Mesodermal cell (in vitro differentiated cells): ENCODE measurements at regions not wholly inside any gene's neighbourhood (a gene's known extent, or its start where the extent isn't known, plus 50 kb on each side); places are given as distances from the start of the nearest gene placed in this dataset.

Experiments
- H3K27ac ChIP-seq: 2 replicates; pipeline ENCODE4 v1.7.0; 2013; ENCODE audit warnings: mild to moderate bottlenecking, low read depth, low read length, moderate library complexity; ENCODE audit not compliant: severe bottlenecking
- H3K36me3 ChIP-seq: 2 replicates; pipeline ENCODE4 v1.7.1; 2013; ENCODE audit warnings: mild to moderate bottlenecking, low read length, moderate library complexity; ENCODE audit not compliant: control insufficient read depth, insufficient read depth
- H3K4me1 ChIP-seq: one replicate; pipeline ENCODE4 v1.7.1; 2013; ENCODE audit warnings: mild to moderate bottlenecking, low read length; ENCODE audit not compliant: insufficient read depth, control insufficient read depth, poor library complexity, severe bottlenecking
- H3K4me3 ChIP-seq: 2 replicates; pipeline ENCODE4 v1.7.0; 2013; ENCODE audit warnings: low read length, control low read depth, mild to moderate bottlenecking; ENCODE audit not compliant: insufficient read depth, poor library complexity, severe bottlenecking; ENCODE audit errors: extremely low read depth
- H3K9me3 ChIP-seq: 2 replicates; pipeline ENCODE4 v1.7.1; 2013; ENCODE audit warnings: mild to moderate bottlenecking, low read length, moderate library complexity; ENCODE audit not compliant: control insufficient read depth
- WGBS, 2 experiments: methylation state at CpG; one replicate each; pipeline ENCODE4 v1.1.5; 2013; ENCODE audit warnings: missing lambda C conversion rate in 2 of 2; ENCODE audit not compliant: insufficient coverage in 2 of 2; 5-methylcytosine and 5-hydroxymethylcytosine counted together

DNA sequence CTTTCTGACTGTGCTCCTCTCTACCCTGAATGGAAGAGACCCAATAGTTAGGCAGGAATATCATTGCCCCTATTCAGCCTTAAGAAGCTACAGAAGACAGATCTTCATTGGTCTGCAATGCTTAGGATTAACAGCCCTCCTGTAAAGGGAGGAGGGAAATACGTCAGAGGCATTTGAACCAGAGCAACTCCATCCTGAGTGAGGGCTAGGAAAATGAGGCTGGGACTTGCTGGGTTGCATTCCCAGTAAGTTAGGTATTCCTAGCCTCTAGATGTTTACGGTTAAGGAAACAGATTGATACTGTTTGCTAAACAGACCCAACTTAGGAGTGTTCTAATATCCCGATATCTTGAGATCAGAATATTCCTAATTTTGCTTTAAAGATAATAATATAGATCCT is 63.5 kb downstream of the PCDH18 start:
- Histone ChIP-seq H3K9me3 (peaks cover 11% of the 10 kb centered on the region), H3K36me3 (no peaks in the 10 kb centered on the region), H3K27ac (no peak overlapping the region), H3K4me1 (no peaks in the 10 kb centered on the region), H3K4me3 (no peak overlapping the region)
- 100% methylated on average over 1 of the region's 3 CpGs for WGBS, 2 experiments

DNA sequence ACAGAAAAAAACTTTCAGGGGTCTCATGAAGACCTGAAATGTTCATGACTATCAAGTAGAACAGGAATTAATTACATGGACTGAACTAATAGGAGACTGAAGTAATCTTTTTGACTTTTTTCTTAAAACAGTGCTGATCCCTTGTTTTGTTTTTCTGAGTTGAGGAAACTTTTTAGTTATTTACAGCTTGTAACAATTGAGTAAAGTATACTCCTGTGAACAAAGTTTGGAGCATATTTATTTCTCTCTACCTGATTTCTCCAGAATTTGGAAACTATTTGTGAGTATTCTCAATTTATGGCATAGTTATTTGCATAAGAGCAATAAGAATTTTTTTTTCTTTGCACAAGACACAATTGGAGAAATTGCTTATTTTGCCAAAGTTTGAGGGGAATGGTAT is 64.8 kb downstream of the PCDH18 start:
- H3K4me1 ChIP-seq = no peaks in the 10 kb centered on the region
- no peak overlapping the region for H3K4me3 ChIP-seq
- no peak overlapping the region for H3K27ac ChIP-seq
- peaks cover 11% of the 10 kb centered on the region for H3K9me3 ChIP-seq
- no peaks in the 10 kb centered on the region for H3K36me3 ChIP-seq

DNA sequence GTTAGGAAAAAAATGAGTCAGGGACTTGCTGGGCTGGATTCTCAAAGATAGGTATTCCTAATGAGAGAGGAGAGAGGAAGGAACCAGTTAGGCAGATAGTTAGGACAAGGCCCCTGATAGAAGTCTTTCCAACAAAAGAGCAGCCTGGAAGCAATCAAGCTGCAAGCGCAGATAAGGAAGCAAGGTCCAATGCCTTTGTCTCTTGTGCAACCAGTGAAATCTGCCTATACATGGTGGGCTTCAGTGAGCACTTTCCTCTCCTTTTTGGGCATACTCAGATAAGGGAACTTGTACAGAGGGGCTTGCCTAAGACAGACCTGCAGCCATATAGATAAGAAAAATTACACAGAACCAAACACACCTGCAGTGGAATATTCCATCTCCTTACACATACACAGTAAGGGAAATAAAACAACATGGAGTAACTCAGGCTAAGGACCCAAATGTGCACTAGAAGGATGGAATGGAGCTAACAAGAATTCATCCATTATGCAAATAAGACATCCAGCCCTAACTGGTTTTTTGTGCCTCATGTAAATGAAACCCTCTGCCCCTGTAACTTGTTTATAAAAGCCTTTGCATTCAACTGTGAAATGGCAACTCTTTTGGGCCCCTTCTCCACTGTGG is 68.8 kb downstream of the PCDH18 start:
- WGBS, 2 experiments = 67 to 70% methylated on average over 1 of the region's 1 CpG
- H3K27ac ChIP-seq = no peak overlapping the region
- no peaks in the 10 kb centered on the region for H3K4me1 ChIP-seq
- H3K36me3 ChIP-seq = no peaks in the 10 kb centered on the region
- no peak overlapping the region for H3K4me3 ChIP-seq
- peaks cover 11% of the 10 kb centered on the region for H3K9me3 ChIP-seq

DNA sequence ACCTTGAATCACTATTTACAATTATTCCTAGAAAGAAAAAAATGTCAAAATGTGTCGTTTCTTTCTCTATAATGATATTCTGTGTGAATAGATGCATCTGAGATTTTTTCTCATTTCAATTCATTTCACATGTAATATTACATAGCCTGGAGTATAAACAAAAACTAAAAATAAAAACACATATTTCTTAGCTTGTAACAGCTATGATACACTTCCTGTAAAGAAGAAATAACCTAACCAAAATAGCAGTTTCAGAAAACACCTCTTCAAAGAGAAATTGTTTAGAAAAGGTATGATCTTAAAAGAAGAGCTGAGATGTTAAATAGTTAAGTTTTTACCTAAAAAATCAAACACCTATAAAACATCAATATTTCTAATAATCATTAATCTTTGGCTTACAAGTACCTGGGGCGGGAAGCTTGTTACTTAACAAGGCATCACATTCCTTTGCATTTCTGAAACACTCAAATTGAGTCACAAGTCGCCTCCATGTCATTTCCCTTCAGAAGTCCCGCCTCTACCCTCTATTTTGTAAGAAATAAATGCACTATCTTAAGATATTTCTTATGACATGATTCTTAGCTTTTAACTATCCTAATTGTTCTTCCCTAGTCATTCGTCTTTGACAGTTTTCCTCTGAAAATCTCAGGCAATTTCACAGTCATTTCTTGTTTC is 76.5 kb downstream of the PCDH18 start:
- no peaks in the 10 kb centered on the region for H3K9me3 ChIP-seq
- H3K4me3 ChIP-seq = no peak overlapping the region
- no peak overlapping the region for H3K27ac ChIP-seq
- H3K4me1 ChIP-seq = no peaks in the 10 kb centered on the region
- H3K36me3 ChIP-seq = no peaks in the 10 kb centered on the region
- 81 to 82% methylated on average over 2 of the region's 5 CpGs for WGBS, 2 experiments

DNA sequence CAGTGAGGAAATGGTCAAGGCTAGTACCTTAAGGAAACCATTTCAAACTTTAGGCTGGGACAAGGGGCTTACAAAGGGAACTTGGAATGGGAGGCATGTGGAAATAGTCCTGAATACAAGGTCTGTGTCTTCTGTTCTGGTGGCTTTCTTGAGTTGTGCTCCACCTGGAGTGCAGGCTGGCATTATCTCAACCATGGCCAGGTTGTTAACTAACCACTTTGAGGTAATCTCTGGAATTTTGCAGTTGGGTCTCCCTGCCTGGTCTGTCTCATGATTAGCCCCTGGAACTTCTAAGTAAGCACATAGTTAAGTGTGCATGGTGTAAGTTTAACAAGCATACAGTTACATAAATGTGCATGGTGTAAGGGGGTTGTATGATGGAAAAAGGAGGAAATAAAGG is 77.5 kb downstream of the PCDH18 start:
- Histone ChIP-seq H3K36me3 (no peaks in the 10 kb centered on the region), H3K9me3 (no peaks in the 10 kb centered on the region), H3K4me3 (no peak overlapping the region), H3K4me1 (no peaks in the 10 kb centered on the region), H3K27ac (no peak overlapping the region)

DNA sequence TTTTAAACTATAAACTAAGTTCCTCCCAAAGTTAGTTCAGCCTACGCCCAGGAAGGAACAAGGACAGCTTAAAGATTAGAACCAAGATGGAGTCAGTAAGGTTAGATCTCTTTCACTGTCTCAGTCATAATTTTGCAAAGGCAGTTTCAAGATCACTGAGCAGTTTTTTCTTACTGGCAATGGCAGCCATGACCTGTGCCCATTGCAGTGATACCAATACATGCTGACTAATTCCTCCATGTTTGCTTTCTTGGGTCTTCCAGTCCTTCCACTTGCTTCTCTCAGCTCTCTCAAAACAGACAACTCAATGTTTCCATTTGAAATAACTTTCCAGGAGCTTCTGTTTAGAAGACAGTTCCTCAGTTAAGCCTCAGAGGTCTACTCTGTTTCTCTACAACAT is 79.5 kb downstream of the PCDH18 start:
- WGBS, 2 experiments = 100% methylated on average over 1 of the region's 1 CpG; no CpG with 5 or more reads in 1 of the 2 experiments
- Histone ChIP-seq H3K9me3 (no peaks in the 10 kb centered on the region), H3K4me1 (no peaks in the 10 kb centered on the region), H3K36me3 (no peaks in the 10 kb centered on the region), H3K4me3 (no peak overlapping the region), H3K27ac (no peak overlapping the region)

DNA sequence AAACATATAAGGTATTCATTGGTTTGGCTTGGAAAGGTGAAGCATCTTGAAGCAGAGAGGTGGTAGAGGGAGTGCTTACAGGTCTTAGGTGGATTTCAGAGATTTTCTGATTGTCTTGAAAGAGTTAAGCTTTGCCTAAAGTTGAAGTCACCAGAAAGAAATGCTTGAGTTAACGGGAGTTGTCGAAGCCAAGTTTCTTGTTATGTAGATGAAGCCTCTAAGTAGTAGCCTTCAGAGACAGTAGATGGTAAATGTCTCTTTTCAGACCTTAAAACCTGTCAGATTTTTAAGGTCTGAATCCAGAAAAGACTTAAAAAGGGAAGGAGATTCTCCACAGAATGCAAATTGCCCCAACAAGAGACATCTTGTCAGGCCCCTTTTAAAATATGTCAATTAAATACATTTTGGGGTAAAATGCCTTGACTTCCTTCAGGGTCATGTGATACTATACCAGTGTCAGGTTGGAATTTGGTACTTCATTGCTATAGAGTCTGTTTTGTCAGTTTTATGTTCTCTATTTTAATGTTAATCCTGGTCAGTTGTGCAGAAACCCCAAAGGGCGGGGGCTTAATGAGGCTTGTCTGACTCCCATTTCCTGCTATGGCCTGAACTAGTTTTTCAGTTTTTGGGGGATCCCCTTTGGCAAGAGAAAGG is 81.0 kb downstream of the PCDH18 start:
- WGBS, 2 experiments = 51 to 71% methylated on average over 2 to 3 of the region's 3 CpGs

DNA sequence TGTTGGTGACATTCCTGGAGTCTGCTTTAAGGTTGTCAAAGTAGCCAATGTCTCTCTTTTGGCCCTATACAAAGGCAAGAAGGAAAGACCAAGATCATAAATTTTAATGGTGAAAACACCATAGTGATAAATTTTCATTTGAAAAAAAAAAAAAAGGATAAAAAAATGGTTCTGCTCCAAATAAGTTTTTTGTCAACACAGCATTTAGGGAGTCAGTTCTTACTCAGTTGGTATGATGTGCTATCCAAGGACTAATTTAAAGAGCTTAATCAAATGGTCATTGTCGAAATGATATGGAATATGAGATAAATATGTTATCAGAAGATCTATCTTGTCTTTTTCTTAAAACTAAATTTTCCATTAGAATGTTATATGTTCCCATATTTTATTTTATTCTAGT is 83.9 kb downstream of the PCDH18 start:
- Histone ChIP-seq H3K4me3 (no peak overlapping the region), H3K27ac (no peak overlapping the region), H3K4me1 (no peaks in the 10 kb centered on the region), H3K36me3 (no peaks in the 10 kb centered on the region), H3K9me3 (no peaks in the 10 kb centered on the region)
- WGBS, 2 experiments = no CpG with 5 or more reads among the region's 1 CpG

More for the DNA sequence above, 81.0 kb downstream of the PCDH18 start:
- Histone ChIP-seq H3K36me3 (no peaks in the 10 kb centered on the region), H3K27ac (no peak overlapping the region), H3K4me1 (no peaks in the 10 kb centered on the region), H3K9me3 (no peaks in the 10 kb centered on the region), H3K4me3 (no peak overlapping the region)

DNA sequence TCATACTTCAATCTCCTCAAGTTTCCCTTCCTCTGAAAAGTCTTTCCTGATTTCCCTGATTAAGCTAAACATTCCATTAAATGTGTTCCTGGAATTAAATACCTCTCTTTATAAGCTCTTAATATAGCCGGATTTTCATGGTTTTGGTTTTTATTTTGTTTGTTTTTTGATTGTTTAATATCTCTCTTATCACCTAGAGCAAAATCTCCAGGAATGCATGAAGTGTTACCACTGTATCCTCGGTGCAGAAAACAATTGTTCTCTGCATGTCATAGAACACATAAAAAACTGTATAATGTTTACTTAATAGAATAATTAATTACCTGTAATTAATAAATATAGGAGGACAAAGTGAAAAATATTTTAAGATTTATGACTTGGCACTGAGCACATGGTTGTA is 86.2 kb downstream of the PCDH18 start:
- no peak overlapping the region for H3K4me3 ChIP-seq
- H3K9me3 ChIP-seq = no peaks in the 10 kb centered on the region
- H3K27ac ChIP-seq = no peak overlapping the region
- no peaks in the 10 kb centered on the region for H3K4me1 ChIP-seq
- no peaks in the 10 kb centered on the region for H3K36me3 ChIP-seq
- no CpG with 5 or more reads among the region's 2 CpGs for WGBS, 2 experiments

DNA sequence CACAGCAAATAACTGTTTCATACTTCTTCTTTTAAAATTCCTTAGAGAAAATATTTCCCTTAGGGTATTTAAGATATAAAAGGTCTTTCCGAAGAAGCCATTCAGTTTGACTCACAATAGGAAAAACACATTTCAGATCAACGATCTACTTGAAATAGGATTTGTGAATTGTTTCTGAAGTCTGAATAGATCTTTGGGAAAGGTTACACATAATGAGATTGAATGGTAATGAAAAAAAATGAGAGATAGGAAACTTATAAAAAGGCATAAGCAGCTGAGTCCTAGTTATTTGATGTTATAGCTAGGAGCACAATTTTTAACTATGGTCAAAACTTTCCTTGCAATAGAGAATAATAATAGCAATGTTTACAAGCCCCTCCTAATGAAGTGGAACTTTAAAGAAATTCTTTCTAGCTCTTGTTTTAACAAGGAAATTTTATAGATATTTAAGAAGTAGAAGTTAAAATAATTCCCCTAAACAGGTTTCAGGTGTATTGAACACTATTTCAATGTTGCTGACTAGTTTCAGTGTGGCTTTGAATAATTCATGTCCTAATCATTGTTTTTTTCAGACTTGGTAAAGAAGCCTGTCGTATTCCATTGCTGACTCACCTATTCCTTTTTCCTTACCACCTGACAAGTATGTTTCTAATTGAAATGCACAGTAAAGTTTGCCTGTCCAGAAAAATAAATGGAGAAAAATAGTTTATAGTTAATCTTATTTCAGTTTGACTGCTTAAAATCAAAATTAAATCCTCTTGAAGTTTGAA is 89.1 kb downstream of the PCDH18 start:
- no peaks in the 10 kb centered on the region for H3K36me3 ChIP-seq

More for the DNA sequence above, 89.1 kb downstream of the PCDH18 start:
- no peak overlapping the region for H3K4me3 ChIP-seq
- H3K27ac ChIP-seq = no peak overlapping the region
- WGBS, 2 experiments = 86 to 100% methylated on average over 1 of the region's 3 CpGs
- no peaks in the 10 kb centered on the region for H3K9me3 ChIP-seq
- H3K4me1 ChIP-seq = no peaks in the 10 kb centered on the region
